ENCODE measurements at regions not wholly inside any gene's neighbourhood (a gene's known extent, or its start where the extent isn't known, plus 50 kb on each side); places are given as distances from the start of the nearest gene placed in this dataset.

- Mint-ChIP-seq H3K9me3 (no peaks in the 10 kb centered on the region), H3K4me3 (no peak overlapping the region), H3K27ac (no peak overlapping the region), H3K27me3 (ENCODE audit: low read depth) (peaks cover 6% of the 10 kb centered on the region), H3K4me1 (no peaks in the 10 kb centered on the region), H3K36me3 (ENCODE audit: low read depth) (no peaks in the 10 kb centered on the region)
- no peak for TF ChIP-seq CTCF (IDR thresholded peaks at IDR 0.05; ENCODE audit: unreplicated experiment in 3 of 3)
Observed at GRCh38 chr16:6247150-6247549, 1085.5 kb upstream of the RBFOX1 start.

- TF ChIP-seq CTCF (IDR thresholded peaks at IDR 0.05; ENCODE audit: unreplicated experiment in 3 of 3) = no peak
- no peak overlapping the region for H3K27ac Mint-ChIP-seq
- no peaks in the 10 kb centered on the region for H3K36me3 Mint-ChIP-seq (ENCODE audit: low read depth)
- no peaks in the 10 kb centered on the region for H3K9me3 Mint-ChIP-seq
- peaks cover 2% of the 10 kb centered on the region for H3K27me3 Mint-ChIP-seq (ENCODE audit: low read depth)
- H3K4me3 Mint-ChIP-seq = no peak overlapping the region
- H3K4me1 Mint-ChIP-seq = no peaks in the 10 kb centered on the region
Observed at GRCh38 chr16:6246266-6246665, 1086.4 kb upstream of the RBFOX1 start.

- TF ChIP-seq CTCF (IDR thresholded peaks at IDR 0.05; ENCODE audit: unreplicated experiment in 3 of 3) = no peak
- H3K4me1 Mint-ChIP-seq = no peaks in the 10 kb centered on the region
- no peaks in the 10 kb centered on the region for H3K36me3 Mint-ChIP-seq (ENCODE audit: low read depth)
- H3K9me3 Mint-ChIP-seq = no peaks in the 10 kb centered on the region
- H3K27ac Mint-ChIP-seq = no peak overlapping the region
- H3K27me3 Mint-ChIP-seq (ENCODE audit: low read depth) = peaks cover 12% of the 10 kb centered on the region
- H3K4me3 Mint-ChIP-seq = no peak overlapping the region
Observed at GRCh38 chr16:6232056-6232455, 1100.6 kb upstream of the RBFOX1 start.

GRCh38 chr16:6231398-6231797, 1101.2 kb upstream of the RBFOX1 start:
- H3K27ac Mint-ChIP-seq = no peak overlapping the region
- no peak for TF ChIP-seq CTCF (IDR thresholded peaks at IDR 0.05; ENCODE audit: unreplicated experiment in 3 of 3)
- H3K4me3 Mint-ChIP-seq = no peak overlapping the region
- no peaks in the 10 kb centered on the region for H3K36me3 Mint-ChIP-seq (ENCODE audit: low read depth)
- peaks cover 12% of the 10 kb centered on the region for H3K27me3 Mint-ChIP-seq (ENCODE audit: low read depth)
- H3K9me3 Mint-ChIP-seq = no peaks in the 10 kb centered on the region
- H3K4me1 Mint-ChIP-seq = no peaks in the 10 kb centered on the region

GRCh38 chr16:6229186-6229585, 1103.5 kb upstream of the RBFOX1 start:
- H3K27ac Mint-ChIP-seq = no peak overlapping the region
- no peak for TF ChIP-seq CTCF (IDR thresholded peaks at IDR 0.05; ENCODE audit: unreplicated experiment in 3 of 3)
- H3K4me3 Mint-ChIP-seq = no peak overlapping the region

GRCh38 chr16:6218855-6219254, 1113.8 kb upstream of the RBFOX1 start:
- Mint-ChIP-seq H3K4me3 (no peak overlapping the region), H3K27ac (no peak overlapping the region), H3K27me3 (ENCODE audit: low read depth) (peaks cover 10% of the 10 kb centered on the region), H3K36me3 (ENCODE audit: low read depth) (no peaks in the 10 kb centered on the region), H3K4me1 (no peaks in the 10 kb centered on the region), H3K9me3 (no peaks in the 10 kb centered on the region)
- TF ChIP-seq CTCF (IDR thresholded peaks at IDR 0.05; ENCODE audit: unreplicated experiment in 3 of 3) = no peak

More at GRCh38 chr16:6229186-6229585, 1103.5 kb upstream of the RBFOX1 start:
- H3K4me1 Mint-ChIP-seq = no peaks in the 10 kb centered on the region
- H3K9me3 Mint-ChIP-seq = no peaks in the 10 kb centered on the region
- H3K36me3 Mint-ChIP-seq (ENCODE audit: low read depth) = no peaks in the 10 kb centered on the region
- H3K27me3 Mint-ChIP-seq (ENCODE audit: low read depth) = peaks cover 8% of the 10 kb centered on the region

Measured in nephron (organoid).